Activated CD8-positive, alpha-beta memory T cell treated with anti-CD3 and anti-CD28 coated beads for 36 hours (primary cell): ENCODE measurements at regions not wholly inside any gene's neighbourhood (a gene's known extent, or its start where the extent isn't known, plus 50 kb on each side); places are given as distances from the start of the nearest gene placed in this dataset.
"Not testable (repeated sequence)": the region's sequence is repeated elsewhere in the genome, so short reads cannot be mapped to it uniquely, and the experiment has no call there.

Experiments
- CTCF ChIA-PET: fragments of 350-600 bp; sonication (Branson Sonifier 250); formaldehyde crosslinking; loops from one replicate; lab custom pipeline; 2021; ENCODE audit warnings: antibody characterized with exemption; lab: Charles Lee
- POLR2A ChIA-PET: fragments of 350-600 bp; sonication (Branson Sonifier 250); formaldehyde crosslinking; loops from one replicate; lab custom pipeline; 2021; ENCODE audit warnings: antibody characterized with exemption; lab: Charles Lee

DNA sequence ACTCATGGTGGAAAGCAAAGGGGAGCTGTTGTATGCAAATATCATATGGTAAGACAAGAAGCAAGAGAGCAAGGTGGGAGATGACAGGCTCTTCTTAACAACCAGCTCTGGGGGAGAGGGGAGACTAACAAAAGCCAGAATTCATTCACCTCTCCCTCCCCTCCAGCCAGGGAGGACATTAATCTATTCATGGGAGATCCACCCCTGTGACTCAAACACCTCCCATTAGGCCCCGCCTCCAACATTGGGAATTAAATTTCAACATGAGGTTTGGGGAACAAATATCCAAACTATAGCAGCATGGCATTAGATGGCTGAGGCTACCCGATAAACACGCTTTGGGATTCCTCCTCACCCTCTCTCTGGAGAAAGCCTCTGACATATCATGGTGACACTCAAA is 210.6 kb downstream of the RHOU start:
- CTCF ChIA-PET = no interaction called here
- POLR2A ChIA-PET = no interaction called here

DNA sequence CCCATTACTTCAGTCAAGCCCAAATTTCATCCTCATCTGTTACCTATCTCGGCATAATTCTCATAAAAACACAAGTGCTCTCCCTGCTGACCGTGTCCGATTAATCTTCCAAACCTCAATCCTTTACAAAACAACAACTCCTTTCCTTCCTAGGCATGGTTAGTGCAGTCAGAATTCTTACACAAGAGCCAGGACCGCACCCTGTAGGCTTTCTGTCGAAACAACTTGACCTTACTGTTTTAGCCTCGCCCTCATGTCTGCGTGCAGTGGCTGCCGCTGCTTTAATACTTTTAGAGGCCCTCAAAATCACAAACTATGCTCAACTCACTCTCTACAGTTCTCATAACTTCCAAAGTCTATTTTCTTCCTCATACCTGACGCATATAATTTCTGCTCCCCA is 214.3 kb downstream of the RHOU start:
- CTCF ChIA-PET, POLR2A ChIA-PET: not testable (repeated sequence)

DNA sequence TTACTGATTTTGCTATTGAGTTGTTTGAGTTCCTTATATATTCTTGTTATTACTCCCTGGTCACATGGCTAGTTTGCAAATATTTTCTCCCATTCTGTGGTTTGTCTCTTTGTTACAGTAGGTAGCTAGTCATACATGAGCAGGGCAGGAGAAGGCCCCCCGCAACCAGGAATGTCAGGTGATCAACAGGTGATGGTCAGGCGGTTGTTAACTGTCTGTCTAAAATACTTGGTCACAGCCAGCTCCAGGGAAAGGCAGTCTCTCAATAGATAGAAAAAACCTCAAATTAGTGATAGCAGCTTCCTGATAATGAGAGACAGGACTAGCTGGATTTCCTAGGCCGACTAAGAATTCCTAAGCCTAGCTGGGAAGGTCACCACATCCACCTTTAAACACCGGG is 217.9 kb downstream of the RHOU start:
- CTCF ChIA-PET = no interaction called here
- POLR2A ChIA-PET = no interaction called here

DNA sequence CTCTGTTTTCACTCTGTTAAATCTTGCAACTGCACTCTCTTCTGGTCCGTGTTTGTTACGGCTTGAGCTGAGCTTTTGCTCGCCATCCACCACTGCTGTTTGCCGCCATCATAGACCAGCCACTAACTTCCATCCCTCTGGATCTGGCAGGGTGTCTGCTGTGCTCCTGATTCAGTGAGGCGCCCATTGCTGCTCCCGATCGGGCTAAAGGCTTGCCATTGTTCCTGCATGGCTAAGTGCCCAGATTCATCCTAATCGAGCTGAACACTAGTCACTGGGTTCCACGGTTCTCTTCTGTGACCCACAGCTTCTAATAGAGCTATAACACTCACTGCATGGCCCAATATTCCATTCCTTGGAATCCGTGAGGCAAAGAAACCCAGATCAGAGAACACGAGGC is 218.5 kb downstream of the RHOU start:
- POLR2A ChIA-PET, CTCF ChIA-PET: not testable (repeated sequence)

DNA sequence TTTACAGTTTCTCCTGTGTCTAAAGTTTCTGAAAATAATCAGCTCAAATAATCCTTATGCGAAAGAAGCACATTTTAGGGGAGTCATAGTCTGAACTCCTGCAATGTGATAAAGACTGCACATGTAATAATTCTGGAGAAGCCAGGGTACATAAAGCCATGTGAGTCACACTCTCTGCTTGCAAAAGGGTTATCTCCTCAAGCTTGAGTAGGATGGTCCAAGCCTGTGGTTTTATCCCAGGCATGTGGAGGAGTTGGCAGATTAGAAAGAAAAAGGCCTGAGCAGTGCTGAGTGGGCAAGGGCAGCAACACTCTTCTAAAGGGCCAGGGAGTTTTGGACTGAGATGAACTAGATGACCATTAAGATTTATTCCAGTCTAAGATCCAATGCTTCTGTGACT is 220.4 kb downstream of the RHOU start:
- POLR2A ChIA-PET = no interaction called here
- CTCF ChIA-PET = interaction anchor here (1.5 kb wide), 1 partner anchor 272 kb away, joined by 3 read pairs; no protein-coding TSS in a partner anchor

DNA sequence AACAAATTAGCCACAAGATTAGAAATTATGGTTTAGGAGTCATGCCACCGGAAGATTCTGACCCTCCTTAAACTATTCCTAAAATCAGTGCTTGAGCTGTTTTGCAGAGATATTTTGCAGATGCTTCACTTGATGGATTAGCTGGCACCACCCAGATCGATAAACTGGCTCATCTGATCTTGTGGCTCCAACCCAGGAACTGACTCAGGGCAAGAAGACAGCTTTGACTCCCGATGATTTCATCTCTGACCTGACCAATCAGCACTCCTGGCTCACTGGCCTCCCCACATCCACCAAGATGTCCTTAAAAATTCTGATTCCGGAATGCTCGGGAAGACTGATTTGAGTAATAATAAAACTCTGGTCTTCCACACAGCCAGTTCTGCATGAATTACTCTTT is 221.6 kb downstream of the RHOU start:
- POLR2A ChIA-PET = no interaction called here
- CTCF ChIA-PET = interaction anchor here (1.5 kb wide), 1 partner anchor 271 kb away, joined by 3 read pairs; no protein-coding TSS in a partner anchor

DNA sequence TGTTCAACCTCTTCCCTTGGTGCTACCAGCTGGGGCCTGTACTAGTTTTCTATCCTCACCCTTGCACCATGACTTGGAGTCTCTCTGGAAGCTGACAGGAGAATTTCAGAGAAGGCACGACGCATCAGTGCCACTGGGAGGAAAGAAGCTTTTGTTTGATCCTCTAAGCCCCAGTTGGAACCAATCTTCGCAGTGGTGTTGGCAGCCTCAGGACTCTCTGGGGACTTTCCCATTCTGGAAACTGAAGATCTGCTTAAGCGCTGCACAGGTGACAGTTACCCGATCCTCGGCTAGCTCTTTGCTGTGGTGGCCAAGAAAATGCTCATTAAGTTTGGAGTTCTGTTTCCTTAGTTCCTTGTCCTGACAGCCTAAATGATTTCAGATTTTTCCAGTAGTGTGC is 222.3 kb downstream of the RHOU start:
- CTCF ChIA-PET = no interaction called here
- POLR2A ChIA-PET = no interaction called here

DNA sequence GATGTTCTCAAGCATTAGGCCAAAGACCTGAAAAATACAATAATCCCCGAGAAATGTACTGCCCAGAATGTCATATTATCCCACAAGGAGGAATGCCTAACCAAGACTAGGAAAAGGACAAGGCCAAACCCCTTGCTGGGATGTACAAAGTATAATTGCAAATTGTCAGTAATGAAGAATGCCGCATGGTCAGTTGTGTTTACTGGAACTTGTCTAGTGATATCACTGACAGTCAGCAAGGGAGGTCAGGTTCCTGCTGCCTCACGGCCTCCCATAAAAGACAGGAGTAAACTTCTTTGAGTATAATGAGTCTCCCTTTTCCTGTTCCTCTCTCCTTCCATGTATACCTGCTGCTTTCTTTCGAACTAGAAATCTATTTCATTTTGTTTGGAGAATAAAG is 222.8 kb downstream of the RHOU start:
- ChIA-PET CTCF (no interaction called here), POLR2A (no interaction called here)

DNA sequence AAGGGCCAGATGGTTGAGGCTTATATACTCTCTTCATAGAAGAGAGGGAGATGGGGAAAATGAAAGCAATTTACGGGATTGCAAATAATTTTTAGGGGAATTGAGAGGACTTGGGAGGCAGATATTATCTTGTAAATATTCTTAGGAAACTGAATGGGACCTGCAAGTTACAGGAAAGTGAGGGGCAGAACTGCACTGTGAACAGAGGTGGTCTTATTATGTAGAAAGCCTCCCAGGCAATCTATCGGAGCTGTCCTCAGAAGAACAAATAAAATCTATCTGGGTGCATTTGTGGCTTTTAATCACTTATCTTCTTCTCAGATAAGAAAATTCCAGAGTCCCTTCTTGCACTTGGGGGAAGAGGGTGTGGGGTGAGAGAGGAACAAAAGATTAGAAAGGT is 223.5 kb downstream of the RHOU start:
- CTCF ChIA-PET = interaction anchor here (0.6 kb wide), 1 partner anchor 86 kb away, joined by 4 read pairs; no protein-coding TSS in a partner anchor
- POLR2A ChIA-PET = no interaction called here

DNA sequence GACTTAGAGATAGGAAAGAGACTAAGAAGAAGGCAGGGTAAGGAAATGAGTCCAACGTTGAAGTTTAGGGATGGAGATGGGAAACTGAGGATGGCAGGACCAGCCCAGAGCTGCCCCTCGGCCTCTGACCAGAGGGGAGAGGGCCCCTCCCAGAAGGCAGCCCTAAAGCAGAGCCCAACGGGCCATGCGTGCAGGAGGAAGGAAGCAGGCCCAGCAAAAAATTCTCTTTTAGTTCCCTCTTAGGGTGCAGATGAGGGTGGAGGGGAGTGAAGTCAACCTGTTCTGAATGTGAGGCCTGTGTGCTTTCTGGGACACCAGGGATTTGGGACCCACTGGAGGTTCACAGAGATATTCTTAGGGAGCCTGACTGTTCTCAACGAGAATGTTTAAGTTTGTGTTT is 225.4 kb downstream of the RHOU start:
- POLR2A ChIA-PET = no interaction called here

DNA sequence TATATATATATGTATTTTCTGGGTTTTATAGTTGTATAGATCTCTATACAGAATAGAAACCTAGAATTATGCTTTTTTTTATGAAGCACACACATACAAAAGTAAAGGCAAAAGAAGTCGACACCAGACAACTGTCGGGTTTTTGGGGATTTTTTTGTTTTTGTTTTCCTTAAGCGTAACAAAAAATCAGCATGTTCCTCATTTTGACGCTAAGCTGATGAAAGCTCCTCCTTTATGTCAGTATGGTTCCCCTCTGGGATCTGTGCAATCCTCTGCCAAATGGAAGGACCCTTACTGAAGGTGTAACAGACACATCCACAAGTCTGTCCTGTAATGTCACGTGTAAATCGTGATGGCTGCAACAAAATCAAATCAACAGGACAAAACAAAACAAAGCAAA is 226.2 kb downstream of the RHOU start:
- POLR2A ChIA-PET = no interaction called here
- CTCF ChIA-PET = no interaction called here

More for the DNA sequence above, 225.4 kb downstream of the RHOU start:
- CTCF ChIA-PET = no interaction called here

DNA sequence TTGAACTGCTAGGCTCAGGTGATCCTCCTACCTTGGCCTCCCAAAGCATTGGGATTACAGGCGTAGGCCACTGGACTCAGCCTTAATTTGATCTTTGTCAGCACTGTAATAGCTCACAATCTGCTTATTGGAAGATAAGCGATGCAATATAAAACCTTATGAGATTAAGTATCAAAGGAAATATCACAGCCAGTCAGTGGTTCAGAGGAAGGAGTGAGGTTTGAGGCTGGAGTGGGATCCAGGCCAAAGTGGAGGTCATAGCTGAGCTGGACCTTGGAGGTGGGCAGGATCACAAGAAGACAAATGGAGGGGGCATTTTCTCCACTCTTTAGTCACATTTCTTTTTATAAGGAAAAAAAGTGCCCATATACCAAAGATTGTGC is 228.5 kb downstream of the RHOU start:
- CTCF ChIA-PET = no interaction called here
- POLR2A ChIA-PET = no interaction called here

DNA sequence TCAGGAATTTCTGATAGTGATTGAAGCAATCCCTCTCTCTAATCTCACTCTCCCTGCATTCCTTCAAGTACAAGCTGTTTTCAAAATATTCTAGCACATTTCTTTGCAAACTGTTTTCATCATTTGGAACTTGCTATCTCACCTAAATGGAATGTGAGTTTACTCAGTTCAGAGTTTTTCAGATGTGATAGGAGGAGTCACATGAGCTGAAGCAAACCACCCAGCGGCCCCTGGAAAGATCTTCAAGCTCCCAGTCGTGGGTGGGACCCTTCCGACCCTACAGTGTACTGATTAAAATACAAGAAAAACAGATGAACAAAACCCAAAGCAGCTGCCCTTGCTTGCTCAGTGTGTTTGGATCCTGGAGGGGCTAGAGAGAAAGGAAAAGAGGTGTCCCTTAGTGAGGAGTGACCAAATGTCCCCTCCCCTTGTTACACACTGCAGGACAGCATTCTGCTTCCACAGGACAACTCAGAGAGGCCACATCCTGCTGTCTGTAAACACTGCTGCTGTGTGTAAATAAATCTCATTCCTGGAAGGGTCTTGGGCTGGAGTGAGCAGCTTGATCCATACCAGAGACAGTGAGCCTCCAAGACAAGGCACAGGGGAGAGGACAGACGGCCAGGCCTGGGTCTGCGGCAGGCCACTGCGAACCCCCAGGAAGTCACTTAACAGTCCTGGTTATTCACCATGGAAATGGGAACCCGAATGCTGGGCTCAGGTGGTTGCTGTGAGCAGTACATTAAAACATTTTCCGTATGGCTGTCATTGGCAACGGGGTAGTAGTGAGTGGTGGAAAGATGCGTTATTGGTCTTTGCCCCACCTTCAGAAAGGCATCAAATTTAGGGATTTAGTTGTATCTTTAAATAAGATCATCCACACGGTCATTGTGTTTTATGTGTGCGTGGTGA is 229.2 kb downstream of the RHOU start:
- ChIA-PET POLR2A (no interaction called here), CTCF (no interaction called here)

DNA sequence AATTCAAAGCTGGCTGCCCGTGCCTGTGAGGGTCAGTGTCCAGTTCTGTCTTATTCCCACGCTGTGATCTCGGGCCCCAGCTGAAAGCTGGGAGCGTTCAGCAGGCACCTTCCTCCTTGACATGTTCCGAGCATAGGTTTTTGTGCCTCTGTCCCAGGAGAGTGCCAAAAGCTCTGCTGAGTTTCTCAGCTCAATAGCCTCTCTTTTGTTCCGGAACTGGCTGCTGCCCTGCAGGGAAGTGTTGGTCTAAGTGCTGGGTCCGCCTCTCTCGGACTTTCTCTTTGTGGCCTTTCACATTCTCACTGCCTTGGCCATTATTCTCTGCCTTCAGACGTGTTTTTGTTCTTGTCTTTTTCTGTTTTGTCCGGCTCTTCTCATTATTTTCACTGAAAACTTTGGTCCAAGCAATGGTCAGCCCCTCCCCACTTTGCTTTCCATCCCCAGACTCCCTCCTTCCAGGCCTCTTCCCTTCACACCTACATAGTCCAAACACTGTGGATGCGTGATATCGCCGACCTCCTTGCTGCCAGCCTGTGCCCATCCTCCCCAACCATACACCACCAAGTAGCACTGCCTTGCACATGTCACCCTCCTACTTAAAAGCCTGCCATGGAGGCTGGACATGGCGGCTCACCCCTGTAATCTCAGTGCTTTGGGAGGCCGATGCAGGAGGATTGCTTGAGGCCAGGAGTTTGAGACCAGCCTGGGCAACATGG is 233.8 kb downstream of the RHOU start:
- ChIA-PET POLR2A (no interaction called here), CTCF (no interaction called here)

DNA sequence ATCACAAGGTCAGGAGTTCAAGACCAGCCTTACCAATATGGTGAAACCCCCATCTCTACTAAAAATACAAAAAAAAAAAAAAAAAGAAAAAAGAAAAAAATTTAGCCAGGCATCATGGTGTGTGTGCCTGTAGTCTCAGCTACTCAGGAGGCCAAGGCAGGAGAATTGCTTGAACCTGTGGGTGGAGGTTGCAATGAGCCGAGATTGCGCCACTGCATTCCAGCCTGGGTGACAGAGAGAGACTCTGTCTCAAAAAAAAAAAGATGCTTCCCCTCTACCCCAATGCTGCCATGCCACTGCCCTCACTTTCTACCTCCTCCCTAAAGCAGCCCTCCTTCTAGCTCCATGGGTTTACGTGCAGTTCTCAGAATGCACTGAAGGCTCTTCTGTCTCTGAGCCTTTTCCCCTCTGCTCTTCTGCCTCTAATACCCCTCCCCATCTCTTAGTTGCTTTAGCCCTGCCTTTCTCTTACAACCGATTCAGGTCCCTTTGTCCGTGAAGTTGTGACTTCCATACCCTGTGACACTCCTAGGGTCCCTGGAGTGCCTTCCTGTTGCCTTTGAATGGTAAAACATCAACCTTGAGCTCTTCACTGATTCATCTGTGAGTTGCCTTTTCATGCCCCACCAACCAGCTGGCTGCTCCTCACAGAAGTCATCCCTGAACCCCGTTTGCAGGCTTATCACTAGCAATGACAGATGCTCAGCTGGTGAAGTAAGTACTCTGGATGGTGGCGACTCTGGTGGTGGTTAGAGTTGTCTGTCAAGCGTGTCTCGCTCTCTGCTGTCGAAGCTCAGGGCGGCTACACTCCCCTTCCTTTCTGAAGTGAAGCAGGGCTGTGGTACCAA is 234.9 kb downstream of the RHOU start:
- POLR2A ChIA-PET = no interaction called here
- CTCF ChIA-PET = no interaction called here

DNA sequence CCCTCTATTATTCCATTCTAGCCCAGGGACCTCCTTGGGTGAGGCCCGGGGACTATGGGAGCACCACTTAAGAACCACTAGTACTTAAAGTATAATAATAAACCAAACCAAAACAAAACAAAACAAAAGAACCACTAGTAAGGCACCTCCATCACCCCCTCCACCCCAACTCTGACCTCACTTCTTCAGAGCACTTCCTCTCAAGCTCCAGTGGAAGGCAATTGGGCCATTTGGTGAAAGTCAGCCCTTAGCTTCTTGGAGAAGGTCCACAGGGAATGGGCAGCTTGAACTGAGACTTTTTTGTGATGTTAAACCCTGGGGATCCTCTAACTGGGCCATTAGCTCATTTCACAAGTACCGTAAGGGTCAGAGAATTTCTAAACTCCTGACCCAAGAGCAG is 237.3 kb downstream of the RHOU start:
- POLR2A ChIA-PET = no interaction called here
- CTCF ChIA-PET = no interaction called here

DNA sequence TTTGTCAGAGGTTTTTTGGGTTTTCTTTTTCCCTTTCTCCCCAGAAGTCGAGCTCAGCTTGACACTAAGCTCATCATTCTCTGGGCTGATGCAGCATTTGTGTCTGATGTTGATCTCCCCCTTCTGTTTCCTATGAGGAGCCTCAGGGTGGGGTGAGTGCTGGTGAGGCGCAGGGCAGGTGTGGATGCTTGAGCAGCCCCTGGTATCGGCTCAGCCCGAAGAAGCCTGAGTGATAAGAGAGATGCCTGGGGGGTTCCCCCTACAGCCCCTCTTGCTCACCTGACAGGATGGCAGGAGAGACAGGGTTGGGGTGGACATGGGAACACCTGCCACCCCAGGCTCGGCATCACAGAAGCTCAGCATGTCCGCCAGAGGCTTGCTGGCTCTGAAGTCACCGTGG is 239.0 kb downstream of the RHOU start:
- ChIA-PET POLR2A (no interaction called here), CTCF (no interaction called here)

DNA sequence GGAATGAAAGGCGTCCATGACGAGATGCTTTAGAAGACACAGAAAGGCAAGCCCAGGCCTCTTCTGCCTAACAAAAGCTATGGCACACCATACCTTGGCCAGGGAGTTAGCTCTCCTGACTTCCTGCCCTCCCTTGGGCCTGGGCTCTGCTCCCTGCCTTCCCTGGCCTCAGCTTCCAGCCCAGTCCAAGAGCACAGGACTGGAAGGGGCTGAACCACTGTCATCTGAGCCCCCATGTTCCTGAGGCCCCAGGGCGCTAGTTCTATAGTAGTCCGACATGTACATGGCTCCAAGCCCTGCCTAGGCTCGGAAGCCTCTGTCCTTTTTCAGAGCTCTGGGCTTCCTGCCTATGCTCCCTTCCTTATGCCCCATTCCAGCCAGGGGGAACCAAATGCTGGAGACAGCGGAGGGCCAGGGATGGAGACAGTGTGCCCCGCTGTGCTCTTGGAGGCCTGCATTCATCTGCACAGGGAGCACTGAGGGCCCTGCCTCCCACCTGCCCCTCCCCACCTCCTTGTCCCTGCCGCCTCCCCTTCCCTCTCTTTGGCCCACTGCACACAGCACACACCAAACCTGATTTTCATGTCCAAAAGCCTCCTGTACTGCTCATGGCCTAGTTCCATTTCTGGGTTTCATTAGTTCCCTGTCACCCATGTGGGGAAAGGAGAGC is 240.1 kb downstream of the RHOU start:
- POLR2A ChIA-PET = no interaction called here

DNA sequence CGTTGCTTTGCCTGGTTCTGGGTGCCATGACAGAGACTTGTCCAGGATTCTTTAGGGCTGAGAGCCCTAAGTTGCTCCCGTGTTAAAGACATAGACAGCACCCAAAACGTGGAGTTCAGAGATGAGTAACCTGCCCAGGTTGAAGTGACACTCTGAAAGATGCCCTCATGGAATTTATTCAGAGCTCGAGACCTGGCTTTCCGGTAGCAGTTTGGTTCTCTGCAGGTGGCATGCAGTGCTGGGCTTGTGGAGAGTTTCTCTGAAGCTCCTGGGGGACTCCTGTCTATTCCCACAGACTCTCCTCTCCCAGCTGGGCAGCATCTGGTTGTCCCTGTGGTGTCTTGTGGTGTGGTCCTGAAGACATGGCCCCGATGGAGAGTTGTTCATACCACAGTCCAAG is 241.0 kb downstream of the RHOU start:
- CTCF ChIA-PET = no interaction called here
- POLR2A ChIA-PET = no interaction called here

More for the DNA sequence above, 240.1 kb downstream of the RHOU start:
- CTCF ChIA-PET = no interaction called here
